Muscle of arm (tissue), 1 donor: ENCODE measurements at regions not wholly inside any gene's neighbourhood (a gene's known extent, or its start where the extent isn't known, plus 50 kb on each side); places are given as distances from the start of the nearest gene placed in this dataset.

ENCODE experiments used
- DNase-seq: peaks from one replicate; pipeline ENCODE4 v3.0.0-alpha.2; 2013

GRCh38 chr2:144944546-144945220 lies 424.8 kb upstream of the ZEB2 start:
- no peak for DNase-seq

- DNase-seq: no peak
Observed at GRCh38 chr2:144943986-144944385, 424.1 kb upstream of the ZEB2 start.

GRCh38 chr2:144943293-144943941 lies 423.5 kb upstream of the ZEB2 start:
- no peak for DNase-seq

GRCh38 chr2:144942516-144943256 lies 422.8 kb upstream of the ZEB2 start:
- DNase-seq: no peak

- DNase-seq: no peak
Observed at GRCh38 chr2:144941743-144942488, 422.0 kb upstream of the ZEB2 start.

GRCh38 chr2:144939590-144939989 lies 419.7 kb upstream of the ZEB2 start:
- DNase-seq: no peak

GRCh38 chr2:144937910-144938709 lies 418.2 kb upstream of the ZEB2 start:
- DNase-seq: peak; percentile 80

GRCh38 chr2:144937066-144937465 lies 417.1 kb upstream of the ZEB2 start:
- no peak for DNase-seq

GRCh38 chr2:144936442-144936841 lies 416.5 kb upstream of the ZEB2 start:
- no peak for DNase-seq

- DNase-seq: no peak
Observed at GRCh38 chr2:144935736-144936135, 415.8 kb upstream of the ZEB2 start.

GRCh38 chr2:144935191-144935590 lies 415.3 kb upstream of the ZEB2 start:
- no peak for DNase-seq

GRCh38 chr2:144931960-144932359 lies 412.0 kb upstream of the ZEB2 start:
- DNase-seq: no peak

GRCh38 chr2:144931480-144931879 lies 411.6 kb upstream of the ZEB2 start:
- no peak for DNase-seq

GRCh38 chr2:144927429-144927828 lies 407.5 kb upstream of the ZEB2 start:
- DNase-seq: no peak

GRCh38 chr2:144925886-144926285 lies 406.0 kb upstream of the ZEB2 start:
- DNase-seq: no peak

GRCh38 chr2:144924827-144925226 lies 404.9 kb upstream of the ZEB2 start:
- DNase-seq: no peak

GRCh38 chr2:144922519-144922918 lies 402.6 kb upstream of the ZEB2 start:
- DNase-seq: no peak

GRCh38 chr2:144920755-144921530 lies 401.0 kb upstream of the ZEB2 start:
- no peak for DNase-seq

- DNase-seq: no peak
Observed at GRCh38 chr2:144914622-144915318, 394.9 kb upstream of the ZEB2 start.

- no peak for DNase-seq
Observed at GRCh38 chr2:144914113-144914512, 394.2 kb upstream of the ZEB2 start.
